ENCODE measurements at regions not wholly inside any gene's neighbourhood (a gene's known extent, or its start where the extent isn't known, plus 50 kb on each side); places are given as distances from the start of the nearest gene placed in this dataset.

- ChIA-PET POLR2A (no interaction called here), CTCF (no interaction called here)
- no peak overlapping the region for H3K27ac Mint-ChIP-seq
- H3K4me3 Mint-ChIP-seq = no peak overlapping the region
- no peak for DNase-seq
- H3K9me3 Mint-ChIP-seq = no peaks in the 10 kb centered on the region
- no peaks in the 10 kb centered on the region for H3K27me3 Mint-ChIP-seq
- H3K36me3 Mint-ChIP-seq (ENCODE audit: low read depth) = no peaks in the 10 kb centered on the region
- H3K4me1 Mint-ChIP-seq = no peaks in the 10 kb centered on the region
Observed at GRCh38 chr11:29844031-29844430, 172.8 kb downstream of the KCNA4 start.

- Mint-ChIP-seq H3K27ac (no peak overlapping the region), H3K27me3 (no peaks in the 10 kb centered on the region), H3K4me1 (no peaks in the 10 kb centered on the region), H3K4me3 (no peak overlapping the region), H3K9me3 (no peaks in the 10 kb centered on the region), H3K36me3 (ENCODE audit: low read depth) (no peaks in the 10 kb centered on the region)
- CTCF ChIA-PET = no interaction called here
- DNase-seq = no peak
- POLR2A ChIA-PET = no interaction called here
Observed at GRCh38 chr11:29842061-29842460, 174.8 kb downstream of the KCNA4 start.

- Mint-ChIP-seq H3K27me3 (no peaks in the 10 kb centered on the region), H3K27ac (no peak overlapping the region), H3K4me1 (no peaks in the 10 kb centered on the region), H3K36me3 (ENCODE audit: low read depth) (no peaks in the 10 kb centered on the region), H3K9me3 (peaks cover 16% of the 10 kb centered on the region), H3K4me3 (no peak overlapping the region)
- ChIA-PET CTCF (no interaction called here), POLR2A (no interaction called here)
- no peak for DNase-seq
Observed at GRCh38 chr11:29826878-29827277, 190.0 kb downstream of the KCNA4 start.

- Mint-ChIP-seq H3K27ac (no peak overlapping the region), H3K9me3 (peaks cover 9% of the 10 kb centered on the region), H3K36me3 (ENCODE audit: low read depth) (no peaks in the 10 kb centered on the region), H3K4me3 (no peak overlapping the region), H3K27me3 (no peaks in the 10 kb centered on the region), H3K4me1 (no peaks in the 10 kb centered on the region)
- no peak for DNase-seq
- ChIA-PET CTCF (no interaction called here), POLR2A (no interaction called here)
Observed at GRCh38 chr11:29816359-29816758, 200.5 kb downstream of the KCNA4 start.

- Mint-ChIP-seq H3K27ac (no peak overlapping the region), H3K36me3 (ENCODE audit: low read depth) (no peaks in the 10 kb centered on the region), H3K27me3 (no peaks in the 10 kb centered on the region), H3K9me3 (peaks cover 6% of the 10 kb centered on the region), H3K4me1 (no peaks in the 10 kb centered on the region), H3K4me3 (no peak overlapping the region)
- ChIA-PET CTCF (interaction anchor here (1.5 kb wide), 1 partner anchor 334 kb away, joined by 4 read pairs; no protein-coding TSS in a partner anchor), POLR2A (no interaction called here)
- DNase-seq = no peak
Observed at GRCh38 chr11:29809121-29809520, 207.7 kb downstream of the KCNA4 start.

- Mint-ChIP-seq H3K4me3 (no peak overlapping the region), H3K27me3 (no peaks in the 10 kb centered on the region), H3K36me3 (ENCODE audit: low read depth) (no peaks in the 10 kb centered on the region), H3K27ac (no peak overlapping the region), H3K4me1 (no peaks in the 10 kb centered on the region), H3K9me3 (no peaks in the 10 kb centered on the region)
- ChIA-PET CTCF (no interaction called here), POLR2A (no interaction called here)
- DNase-seq = no peak
Observed at GRCh38 chr11:29802522-29802921, 214.3 kb downstream of the KCNA4 start.

- H3K27me3 Mint-ChIP-seq = no peaks in the 10 kb centered on the region
- CTCF ChIA-PET = no interaction called here
- H3K9me3 Mint-ChIP-seq = no peaks in the 10 kb centered on the region
Observed at GRCh38 chr11:29801561-29801960, 215.3 kb downstream of the KCNA4 start.

GRCh38 chr11:29786092-29786491 lies 230.7 kb downstream of the KCNA4 start:
- Mint-ChIP-seq H3K4me3 (no peak overlapping the region), H3K27ac (no peak overlapping the region), H3K27me3 (no peaks in the 10 kb centered on the region), H3K36me3 (ENCODE audit: low read depth) (no peaks in the 10 kb centered on the region), H3K9me3 (peaks cover 1% of the 10 kb centered on the region), H3K4me1 (no peaks in the 10 kb centered on the region)
- POLR2A ChIA-PET = no interaction called here
- no peak for DNase-seq
- CTCF ChIA-PET = no interaction called here

More at GRCh38 chr11:29801561-29801960, 215.3 kb downstream of the KCNA4 start:
- no peak for DNase-seq
- H3K4me3 Mint-ChIP-seq = no peak overlapping the region
- H3K36me3 Mint-ChIP-seq (ENCODE audit: low read depth) = no peaks in the 10 kb centered on the region
- POLR2A ChIA-PET = no interaction called here
- no peaks in the 10 kb centered on the region for H3K4me1 Mint-ChIP-seq
- no peak overlapping the region for H3K27ac Mint-ChIP-seq

GRCh38 chr11:29783506-29783905 lies 233.3 kb downstream of the KCNA4 start:
- Mint-ChIP-seq H3K9me3 (peaks cover 4% of the 10 kb centered on the region), H3K27ac (no peak overlapping the region), H3K27me3 (no peaks in the 10 kb centered on the region), H3K4me1 (no peaks in the 10 kb centered on the region), H3K36me3 (ENCODE audit: low read depth) (no peaks in the 10 kb centered on the region), H3K4me3 (no peak overlapping the region)
- no peak for DNase-seq
- CTCF ChIA-PET = no interaction called here
- POLR2A ChIA-PET = no interaction called here

GRCh38 chr11:29782447-29782846 lies 234.4 kb downstream of the KCNA4 start:
- DNase-seq = no peak
- Mint-ChIP-seq H3K27me3 (no peaks in the 10 kb centered on the region), H3K4me3 (no peak overlapping the region), H3K36me3 (ENCODE audit: low read depth) (no peaks in the 10 kb centered on the region), H3K27ac (no peak overlapping the region), H3K9me3 (peaks cover 4% of the 10 kb centered on the region), H3K4me1 (no peaks in the 10 kb centered on the region)
- ChIA-PET CTCF (no interaction called here), POLR2A (no interaction called here)

GRCh38 chr11:29781268-29781667 lies 235.6 kb downstream of the KCNA4 start:
- Mint-ChIP-seq H3K4me1 (no peaks in the 10 kb centered on the region), H3K27me3 (no peaks in the 10 kb centered on the region), H3K27ac (no peak overlapping the region), H3K4me3 (no peak overlapping the region), H3K36me3 (ENCODE audit: low read depth) (no peaks in the 10 kb centered on the region), H3K9me3 (peaks cover 4% of the 10 kb centered on the region)
- ChIA-PET POLR2A (no interaction called here), CTCF (no interaction called here)
- DNase-seq = no peak

GRCh38 chr11:29780756-29781155 lies 236.1 kb downstream of the KCNA4 start:
- CTCF ChIA-PET = no interaction called here
- Mint-ChIP-seq H3K27me3 (no peaks in the 10 kb centered on the region), H3K4me1 (no peaks in the 10 kb centered on the region), H3K4me3 (no peak overlapping the region), H3K27ac (no peak overlapping the region), H3K36me3 (ENCODE audit: low read depth) (no peaks in the 10 kb centered on the region), H3K9me3 (peaks cover 4% of the 10 kb centered on the region)
- DNase-seq = no peak
- POLR2A ChIA-PET = no interaction called here

- H3K4me1 Mint-ChIP-seq = no peaks in the 10 kb centered on the region
- H3K36me3 Mint-ChIP-seq (ENCODE audit: low read depth) = no peaks in the 10 kb centered on the region
- CTCF ChIA-PET = no interaction called here
- POLR2A ChIA-PET = no interaction called here
- no peak overlapping the region for H3K4me3 Mint-ChIP-seq
- H3K27ac Mint-ChIP-seq = no peak overlapping the region
- DNase-seq = no peak
- H3K9me3 Mint-ChIP-seq = peaks cover 9% of the 10 kb centered on the region
- H3K27me3 Mint-ChIP-seq = no peaks in the 10 kb centered on the region
Observed at GRCh38 chr11:29773656-29774264, 243.1 kb downstream of the KCNA4 start.

GRCh38 chr11:29756871-29757270 lies 260.0 kb downstream of the KCNA4 start:
- no peaks in the 10 kb centered on the region for H3K4me1 Mint-ChIP-seq
- DNase-seq = no peak
- H3K9me3 Mint-ChIP-seq = peaks cover 12% of the 10 kb centered on the region
- CTCF ChIA-PET = no interaction called here
- POLR2A ChIA-PET = no interaction called here
- no peaks in the 10 kb centered on the region for H3K36me3 Mint-ChIP-seq (ENCODE audit: low read depth)
- no peak overlapping the region for H3K4me3 Mint-ChIP-seq
- H3K27ac Mint-ChIP-seq = no peak overlapping the region
- no peaks in the 10 kb centered on the region for H3K27me3 Mint-ChIP-seq

GRCh38 chr11:29755474-29755873 lies 261.4 kb downstream of the KCNA4 start:
- ChIA-PET POLR2A (no interaction called here), CTCF (no interaction called here)
- Mint-ChIP-seq H3K27me3 (no peaks in the 10 kb centered on the region), H3K27ac (no peak overlapping the region), H3K36me3 (ENCODE audit: low read depth) (no peaks in the 10 kb centered on the region), H3K9me3 (peaks cover 10% of the 10 kb centered on the region), H3K4me1 (no peaks in the 10 kb centered on the region), H3K4me3 (no peak overlapping the region)
- no peak for DNase-seq
